GM19397 (cell line): ENCODE measurements at regions not wholly inside any gene's neighbourhood (a gene's known extent, or its start where the extent isn't known, plus 50 kb on each side); places are given as distances from the start of the nearest gene placed in this dataset.

Experiments used
- ATAC-seq: cut with Tn5 transposase; IDR thresholded peaks from one replicate; pipeline ENCODE4 v1.9.1; 2021; ENCODE audit warnings: mild to moderate bottlenecking, moderate library complexity; ENCODE audit not compliant: unreplicated experiment

DNA sequence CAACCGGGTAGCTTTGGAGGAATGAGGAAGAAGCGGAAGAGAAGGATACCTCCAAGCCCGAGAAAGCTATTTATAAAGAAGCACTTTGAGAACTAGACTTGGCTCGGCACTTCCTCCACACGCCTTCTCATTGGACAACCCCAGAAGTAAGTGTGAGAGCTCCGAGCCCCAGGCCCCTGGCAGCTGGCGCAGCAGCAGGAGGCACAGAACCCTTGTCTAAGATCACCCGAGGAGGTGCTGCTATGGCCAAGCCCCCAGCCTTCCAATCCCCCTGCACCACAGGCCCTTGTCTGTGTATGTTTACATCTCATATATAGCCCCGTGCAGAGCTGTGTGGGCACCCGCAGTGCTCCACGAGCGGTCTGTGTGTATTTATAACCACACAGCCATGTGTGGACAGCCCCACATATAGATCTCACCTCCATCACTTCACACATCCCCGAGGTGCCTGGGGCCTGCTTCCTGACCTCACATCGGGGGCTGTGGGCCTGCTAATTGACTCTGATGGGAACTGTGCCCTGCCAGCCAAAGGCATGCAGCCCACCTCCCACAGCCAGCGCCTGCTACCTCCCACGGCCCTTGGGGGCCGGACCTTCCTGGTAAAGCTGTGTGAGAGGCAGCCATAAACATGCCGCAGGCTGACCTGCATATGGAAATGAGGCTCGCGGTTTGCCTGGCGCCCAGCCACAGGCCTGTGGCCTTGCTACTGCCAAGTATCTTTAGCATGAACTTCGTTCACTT, 96.1 kb downstream of the C17orf67 start:
- ATAC-seq: no peak

GRCh38 chr17:56739376-56739775, 94.3 kb downstream of the C17orf67 start:
- ATAC-seq: no peak

- ATAC-seq: no peak
Measured at GRCh38 chr17:56739776-56740175, 93.9 kb downstream of the C17orf67 start.

DNA sequence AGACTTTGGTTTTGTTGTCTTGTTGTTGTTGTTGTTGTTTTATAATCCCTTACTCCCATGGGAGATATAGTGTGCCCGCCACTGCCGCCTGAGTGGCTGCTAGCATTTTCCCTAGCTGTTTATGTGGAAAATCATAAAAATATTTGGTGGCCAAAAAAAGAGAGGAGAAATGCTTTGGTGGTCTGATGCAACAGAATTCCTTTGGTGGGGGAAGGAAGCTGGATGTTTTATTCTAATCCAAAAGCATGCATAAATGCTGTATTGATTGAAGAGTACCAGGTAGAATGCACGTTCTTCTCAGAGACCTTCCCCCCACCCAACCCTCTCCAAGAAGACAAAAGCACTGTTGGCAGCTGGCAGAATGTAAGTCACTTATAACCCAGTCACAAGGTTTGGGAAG, 93.2 kb downstream of the C17orf67 start:
- no peak for ATAC-seq
